GM18502 (cell line): ENCODE measurements at regions not wholly inside any gene's neighbourhood (a gene's known extent, or its start where the extent isn't known, plus 50 kb on each side); places are given as distances from the start of the nearest gene placed in this dataset.

Experiments used
- ATAC-seq: cut with Tn5 transposase; IDR thresholded peaks from one replicate; pipeline ENCODE4 v1.9.1; 2021; ENCODE audit warnings: mild to moderate bottlenecking; ENCODE audit not compliant: unreplicated experiment, poor library complexity

DNA sequence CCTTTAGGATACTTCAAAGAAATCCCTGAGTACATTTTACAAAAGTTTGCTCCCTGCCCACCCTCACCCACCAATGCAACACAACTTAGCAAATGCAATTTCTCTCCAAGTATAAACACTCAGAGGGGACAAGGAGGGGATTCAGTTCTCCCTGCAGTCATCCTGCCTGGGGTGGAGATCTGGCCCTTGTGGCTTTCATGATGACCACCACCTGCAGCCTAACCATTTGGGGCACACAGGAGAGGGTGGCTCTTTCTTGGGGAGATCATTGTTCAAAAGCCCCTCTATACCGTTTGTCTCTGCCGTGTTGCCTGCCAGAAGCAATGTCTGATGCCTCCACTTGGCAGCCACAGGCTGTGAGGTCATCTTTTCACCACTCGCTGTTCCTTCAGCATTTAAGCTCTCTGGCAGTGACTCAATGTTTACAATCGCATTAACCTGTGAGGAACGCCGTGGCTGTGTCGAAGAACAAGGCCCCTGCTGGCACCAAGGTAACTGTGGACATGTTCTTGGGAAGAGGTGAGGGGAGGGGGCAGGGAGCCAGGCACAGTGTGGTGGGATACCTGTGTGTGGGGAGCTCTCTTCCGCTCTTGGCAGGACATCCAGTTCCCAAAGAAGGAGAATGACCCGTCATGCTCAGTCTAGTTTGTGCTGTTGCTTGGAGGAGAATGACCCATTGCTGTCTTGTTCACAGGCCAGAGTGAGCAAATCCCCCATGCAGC lies 103.9 kb upstream of the DUSP10 start:
- no peak for ATAC-seq

DNA sequence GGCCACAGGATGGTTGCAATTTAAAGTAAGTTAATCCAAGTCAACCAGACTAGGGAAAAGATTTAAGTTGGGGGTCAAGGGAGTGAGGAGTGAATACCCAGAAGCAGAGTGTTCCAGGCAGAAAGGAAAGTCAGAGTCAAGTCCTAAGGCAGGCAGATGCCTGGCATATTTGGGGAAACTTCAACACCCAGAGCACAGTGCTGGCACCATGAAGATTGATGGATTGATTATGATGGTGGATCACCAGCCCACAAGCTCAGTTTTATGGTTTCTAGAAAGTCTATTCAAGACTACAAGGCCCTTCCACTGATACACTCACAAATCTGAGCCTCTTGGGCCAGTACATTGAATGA lies 100.1 kb upstream of the DUSP10 start:
- ATAC-seq, result no peak

- ATAC-seq, result no peak
Observed at GRCh38 chr1:221841251-221841982, 99.5 kb upstream of the DUSP10 start.

GRCh38 chr1:221840511-221841243 lies 98.8 kb upstream of the DUSP10 start:
- ATAC-seq, result no peak

GRCh38 chr1:221839782-221840395 lies 98.0 kb upstream of the DUSP10 start:
- ATAC-seq, result peak; percentile 94

GRCh38 chr1:221839321-221839720 lies 97.4 kb upstream of the DUSP10 start:
- ATAC-seq, result peak; percentile 6

GRCh38 chr1:221837896-221838295 lies 96.0 kb upstream of the DUSP10 start:
- ATAC-seq, result peak; percentile 33

- no peak for ATAC-seq
Observed at GRCh38 chr1:221834698-221835513, 93.0 kb upstream of the DUSP10 start.

GRCh38 chr1:221832617-221833016 lies 90.7 kb upstream of the DUSP10 start:
- ATAC-seq, result no peak

GRCh38 chr1:221832151-221832550 lies 90.3 kb upstream of the DUSP10 start:
- ATAC-seq, result no peak

GRCh38 chr1:221829327-221830015 lies 87.6 kb upstream of the DUSP10 start:
- ATAC-seq, result no peak

GRCh38 chr1:221827307-221827642 lies 85.4 kb upstream of the DUSP10 start:
- no peak for ATAC-seq

- ATAC-seq, result no peak
Observed at GRCh38 chr1:221824909-221825308, 83.0 kb upstream of the DUSP10 start.

DNA sequence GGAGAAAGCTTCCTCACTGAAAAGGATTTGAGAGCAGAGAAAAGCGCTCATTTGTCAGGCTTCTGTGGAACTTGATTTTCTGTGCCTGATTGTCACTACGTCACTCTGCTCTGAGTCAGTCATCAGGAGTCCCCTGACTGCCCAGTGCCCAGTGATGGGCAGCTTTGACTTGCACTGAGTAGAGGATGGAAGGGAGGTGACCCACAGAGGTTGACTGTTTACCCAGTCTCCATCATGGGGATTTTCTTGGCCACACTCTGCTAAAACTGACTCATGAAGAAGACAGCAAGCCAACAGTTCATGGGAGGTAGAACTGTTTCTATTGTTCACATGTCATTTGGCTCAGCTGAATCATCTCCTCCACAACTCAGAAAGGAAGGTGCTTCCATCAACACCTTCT lies 82.1 kb upstream of the DUSP10 start:
- peak; percentile 45 for ATAC-seq

DNA sequence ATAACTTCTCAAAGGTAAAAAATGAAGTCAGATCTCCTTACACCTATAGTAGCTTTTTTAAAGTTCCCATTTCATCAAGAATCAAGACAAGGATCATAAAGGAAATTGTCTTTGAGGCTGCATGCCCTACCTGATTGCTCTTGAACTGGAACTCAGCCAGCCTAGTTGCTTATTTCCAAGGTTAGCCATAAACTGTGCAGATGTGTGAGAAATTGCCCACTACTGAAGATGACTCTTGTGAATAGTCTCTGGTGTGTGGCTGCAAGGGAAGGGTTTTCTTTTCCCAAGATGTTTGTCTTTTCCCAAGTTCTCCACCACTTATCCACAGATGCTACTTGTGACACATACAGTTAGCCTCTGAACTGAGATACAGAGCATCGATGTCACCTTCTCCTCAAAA lies 81.7 kb upstream of the DUSP10 start:
- ATAC-seq, result peak; percentile 6

- ATAC-seq, result peak; percentile 77
Observed at GRCh38 chr1:221823149-221823548, 81.3 kb upstream of the DUSP10 start.

- no peak for ATAC-seq
Observed at GRCh38 chr1:221822591-221822990, 80.7 kb upstream of the DUSP10 start.

GRCh38 chr1:221816899-221817298 lies 75.0 kb upstream of the DUSP10 start:
- ATAC-seq, result no peak

- no peak for ATAC-seq
Observed at GRCh38 chr1:221815660-221816059, 73.8 kb upstream of the DUSP10 start.

GRCh38 chr1:221813887-221814286 lies 72.0 kb upstream of the DUSP10 start:
- ATAC-seq, result no peak
